Activated T-cell treated with anti-CD3 and anti-CD28 coated beads, Interleukin-2, amount 50 U/mL, for 24 hours (primary cell): ENCODE measurements at regions not wholly inside any gene's neighbourhood (a gene's known extent, or its start where the extent isn't known, plus 50 kb on each side); places are given as distances from the start of the nearest gene placed in this dataset.

Experiments
- DNase-seq: peaks from one replicate; pipeline ENCODE4 v3.0.0-alpha.2; 2020
- H3K27ac Mint-ChIP-seq: 2 replicates; pipeline ENCODE4 v1.8.0; 2020; ENCODE audit warnings: mild to moderate bottlenecking, mixed read lengths
- H3K27me3 Mint-ChIP-seq: 2 replicates; pipeline ENCODE4 v1.8.0; 2020; ENCODE audit warnings: mixed read lengths
- H3K36me3 Mint-ChIP-seq: 2 replicates; pipeline ENCODE4 v1.8.0; 2020; ENCODE audit warnings: low read depth, mixed read lengths
- H3K4me1 Mint-ChIP-seq: 2 replicates; pipeline ENCODE4 v1.8.0; 2020; ENCODE audit warnings: low read depth, mixed read lengths
- H3K4me3 Mint-ChIP-seq: 2 replicates; pipeline ENCODE4 v1.8.0; 2020; ENCODE audit warnings: mild to moderate bottlenecking, moderate library complexity, mixed read lengths
- H3K9me3 Mint-ChIP-seq: 2 replicates; pipeline ENCODE4 v1.8.0; 2020; ENCODE audit warnings: mixed read lengths

DNA sequence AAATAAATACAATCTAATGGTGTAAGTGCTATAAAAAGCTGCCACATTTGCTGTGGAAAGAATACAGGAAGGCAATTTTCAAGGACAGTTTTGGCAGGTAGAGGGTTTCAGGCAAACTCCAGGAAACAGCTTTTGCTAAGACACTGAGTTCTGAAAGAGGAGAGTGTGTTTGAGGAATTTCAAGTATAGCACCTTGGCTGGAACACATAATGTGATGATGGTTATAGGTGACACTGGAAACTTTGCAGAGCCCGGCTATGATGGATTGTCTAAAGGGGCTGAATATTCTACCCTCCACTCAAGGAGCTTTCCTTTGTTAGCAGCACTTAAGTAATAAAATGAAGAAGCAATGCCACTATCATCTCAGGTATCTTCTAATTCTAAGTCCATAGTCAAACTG is 209.4 kb upstream of the TGFBR2 start:
- Mint-ChIP-seq H3K4me3 (no peak overlapping the region), H3K4me1 (peaks cover 7% of the 10 kb centered on the region), H3K36me3 (no peaks in the 10 kb centered on the region), H3K9me3 (peaks cover 4% of the 10 kb centered on the region), H3K27ac (no peak overlapping the region), H3K27me3 (no peaks in the 10 kb centered on the region)
- DNase-seq = no peak

- no peaks in the 10 kb centered on the region for H3K36me3 Mint-ChIP-seq
- DNase-seq = no peak
- no peak overlapping the region for H3K27ac Mint-ChIP-seq
- no peaks in the 10 kb centered on the region for H3K27me3 Mint-ChIP-seq
- H3K9me3 Mint-ChIP-seq = peaks cover 2% of the 10 kb centered on the region
- H3K4me3 Mint-ChIP-seq = no peak overlapping the region
- peaks cover 9% of the 10 kb centered on the region for H3K4me1 Mint-ChIP-seq
These were observed 206.8 kb upstream of the TGFBR2 start for GRCh38 chr3:30399394-30400181.

DNA sequence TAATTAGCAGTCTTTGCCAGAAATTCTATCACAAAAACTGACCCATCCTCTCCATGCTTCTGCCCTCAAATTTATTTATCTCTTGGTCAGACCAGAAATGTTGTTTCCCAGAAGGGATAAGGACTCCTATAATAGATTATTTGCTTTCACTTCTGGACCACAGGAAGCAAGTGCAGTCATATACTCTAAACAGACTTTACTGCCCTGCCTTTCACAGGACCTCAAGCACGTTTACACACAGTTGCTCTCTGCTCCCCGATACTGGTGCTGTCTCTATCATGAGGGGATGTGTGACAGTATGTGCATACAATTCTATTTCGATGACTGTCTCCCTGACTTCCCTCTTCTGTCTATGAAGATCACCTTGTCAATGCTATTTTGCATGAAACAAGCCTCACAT is 205.5 kb upstream of the TGFBR2 start:
- no peak for DNase-seq
- no peaks in the 10 kb centered on the region for H3K36me3 Mint-ChIP-seq
- peaks cover 9% of the 10 kb centered on the region for H3K4me1 Mint-ChIP-seq
- H3K27me3 Mint-ChIP-seq = no peaks in the 10 kb centered on the region
- peaks cover 2% of the 10 kb centered on the region for H3K9me3 Mint-ChIP-seq
- H3K4me3 Mint-ChIP-seq = no peak overlapping the region
- no peak overlapping the region for H3K27ac Mint-ChIP-seq

GRCh38 chr3:30401971-30402370 is 204.4 kb upstream of the TGFBR2 start:
- Mint-ChIP-seq H3K4me3 (no peak overlapping the region), H3K4me1 (peaks cover 9% of the 10 kb centered on the region), H3K36me3 (no peaks in the 10 kb centered on the region), H3K27ac (no peak overlapping the region), H3K27me3 (no peaks in the 10 kb centered on the region), H3K9me3 (no peaks in the 10 kb centered on the region)
- no peak for DNase-seq

GRCh38 chr3:30407651-30408050 is 198.8 kb upstream of the TGFBR2 start:
- Mint-ChIP-seq H3K27me3 (no peaks in the 10 kb centered on the region), H3K4me3 (no peak overlapping the region), H3K4me1 (no peaks in the 10 kb centered on the region), H3K36me3 (peaks cover 3% of the 10 kb centered on the region), H3K27ac (no peak overlapping the region), H3K9me3 (peaks cover 12% of the 10 kb centered on the region)
- DNase-seq = no peak

- Mint-ChIP-seq H3K9me3 (peaks cover 12% of the 10 kb centered on the region), H3K36me3 (peaks cover 3% of the 10 kb centered on the region), H3K4me1 (no peaks in the 10 kb centered on the region)
These were observed 198.3 kb upstream of the TGFBR2 start for GRCh38 chr3:30408105-30408557.

GRCh38 chr3:30418443-30418842 is 188.0 kb upstream of the TGFBR2 start:
- peaks cover 7% of the 10 kb centered on the region for H3K4me1 Mint-ChIP-seq
- no peaks in the 10 kb centered on the region for H3K36me3 Mint-ChIP-seq
- H3K27ac Mint-ChIP-seq = no peak overlapping the region
- no peak for DNase-seq
- no peak overlapping the region for H3K4me3 Mint-ChIP-seq
- H3K27me3 Mint-ChIP-seq = no peaks in the 10 kb centered on the region
- peaks cover 2% of the 10 kb centered on the region for H3K9me3 Mint-ChIP-seq

More at GRCh38 chr3:30408105-30408557, 198.3 kb upstream of the TGFBR2 start:
- Mint-ChIP-seq H3K4me3 (no peak overlapping the region), H3K27me3 (no peaks in the 10 kb centered on the region), H3K27ac (no peak overlapping the region)
- no peak for DNase-seq

GRCh38 chr3:30421266-30421665 is 185.1 kb upstream of the TGFBR2 start:
- no peak for DNase-seq
- H3K4me1 Mint-ChIP-seq = peaks cover 7% of the 10 kb centered on the region
- H3K27ac Mint-ChIP-seq = no peak overlapping the region
- H3K36me3 Mint-ChIP-seq = no peaks in the 10 kb centered on the region
- H3K9me3 Mint-ChIP-seq = no peaks in the 10 kb centered on the region
- no peak overlapping the region for H3K4me3 Mint-ChIP-seq
- no peaks in the 10 kb centered on the region for H3K27me3 Mint-ChIP-seq

- Mint-ChIP-seq H3K4me3 (no peak overlapping the region), H3K27me3 (no peaks in the 10 kb centered on the region)
These were observed 180.0 kb upstream of the TGFBR2 start for GRCh38 chr3:30426293-30426993.

GRCh38 chr3:30428251-30428650 is 178.2 kb upstream of the TGFBR2 start:
- no peaks in the 10 kb centered on the region for H3K9me3 Mint-ChIP-seq
- DNase-seq = no peak
- H3K4me3 Mint-ChIP-seq = no peak overlapping the region
- H3K27me3 Mint-ChIP-seq = no peaks in the 10 kb centered on the region
- no peak overlapping the region for H3K27ac Mint-ChIP-seq
- H3K36me3 Mint-ChIP-seq = no peaks in the 10 kb centered on the region
- no peaks in the 10 kb centered on the region for H3K4me1 Mint-ChIP-seq

More at GRCh38 chr3:30426293-30426993, 180.0 kb upstream of the TGFBR2 start:
- no peaks in the 10 kb centered on the region for H3K9me3 Mint-ChIP-seq
- H3K4me1 Mint-ChIP-seq = no peaks in the 10 kb centered on the region
- no peak overlapping the region for H3K27ac Mint-ChIP-seq
- no peaks in the 10 kb centered on the region for H3K36me3 Mint-ChIP-seq
- DNase-seq = no peak

DNA sequence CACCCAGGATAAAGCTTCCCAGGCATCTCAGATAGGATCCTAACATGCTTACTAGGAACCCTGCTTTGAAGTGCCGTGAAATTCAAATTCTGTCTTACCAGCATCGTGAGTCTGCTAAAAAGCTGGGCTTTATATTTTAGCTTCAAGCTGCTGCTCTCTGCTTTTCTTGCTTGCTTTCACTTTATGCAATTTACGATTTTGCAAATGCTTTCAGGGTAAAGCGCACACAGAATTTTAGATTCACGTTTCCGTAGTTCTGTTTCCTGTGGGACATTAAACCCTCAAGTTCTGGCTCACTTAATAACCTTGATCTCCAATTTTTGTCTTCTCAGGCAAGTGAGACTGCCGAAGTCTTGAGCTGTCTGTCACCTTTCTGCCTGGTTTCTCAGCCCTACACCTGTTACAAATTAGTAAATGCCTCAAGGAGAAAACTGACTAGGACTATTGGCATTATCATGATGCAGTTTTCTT is 170.5 kb upstream of the TGFBR2 start:
- peak overlapping the region; percentile 68 for H3K27ac Mint-ChIP-seq
- no peak for DNase-seq
- peak overlapping the region; percentile 72 for H3K4me3 Mint-ChIP-seq
- peaks cover 29% of the 10 kb centered on the region for H3K4me1 Mint-ChIP-seq
- H3K36me3 Mint-ChIP-seq = no peaks in the 10 kb centered on the region
- H3K9me3 Mint-ChIP-seq = no peaks in the 10 kb centered on the region
- no peaks in the 10 kb centered on the region for H3K27me3 Mint-ChIP-seq

- peaks cover 29% of the 10 kb centered on the region for H3K4me1 Mint-ChIP-seq
- H3K36me3 Mint-ChIP-seq = no peaks in the 10 kb centered on the region
- H3K27ac Mint-ChIP-seq = no peak overlapping the region
- H3K27me3 Mint-ChIP-seq = no peaks in the 10 kb centered on the region
- no peak overlapping the region for H3K4me3 Mint-ChIP-seq
- DNase-seq = no peak
- peaks cover 4% of the 10 kb centered on the region for H3K9me3 Mint-ChIP-seq
These were observed 169.2 kb upstream of the TGFBR2 start for GRCh38 chr3:30437171-30437601.

- no peak for DNase-seq
- H3K36me3 Mint-ChIP-seq = no peaks in the 10 kb centered on the region
- H3K4me3 Mint-ChIP-seq = no peak overlapping the region
- no peak overlapping the region for H3K27ac Mint-ChIP-seq
- H3K27me3 Mint-ChIP-seq = no peaks in the 10 kb centered on the region
- H3K9me3 Mint-ChIP-seq = peaks cover 4% of the 10 kb centered on the region
- H3K4me1 Mint-ChIP-seq = peaks cover 29% of the 10 kb centered on the region
These were observed 168.3 kb upstream of the TGFBR2 start for GRCh38 chr3:30438126-30438525.

GRCh38 chr3:30439451-30440053 is 166.8 kb upstream of the TGFBR2 start:
- H3K4me1 Mint-ChIP-seq = peaks cover 26% of the 10 kb centered on the region
- no peak overlapping the region for H3K4me3 Mint-ChIP-seq
- H3K27me3 Mint-ChIP-seq = no peaks in the 10 kb centered on the region
- H3K9me3 Mint-ChIP-seq = peaks cover 4% of the 10 kb centered on the region
- no peak for DNase-seq
- no peaks in the 10 kb centered on the region for H3K36me3 Mint-ChIP-seq
- no peak overlapping the region for H3K27ac Mint-ChIP-seq
